ENCODE measurements at regions not wholly inside any gene's neighbourhood (a gene's known extent, or its start where the extent isn't known, plus 50 kb on each side); places are given as distances from the start of the nearest gene placed in this dataset.

- Mint-ChIP-seq H3K27me3 (ENCODE audit: low read depth) (peaks cover 10% of the 10 kb centered on the region), H3K27ac (no peak overlapping the region), H3K9me3 (no peaks in the 10 kb centered on the region), H3K4me3 (no peak overlapping the region), H3K36me3 (ENCODE audit: low read depth) (no peaks in the 10 kb centered on the region), H3K4me1 (ENCODE audit: low read depth) (no peaks in the 10 kb centered on the region)
- DNase-seq: no peak
- intact Hi-C loops (cut with micrococcal nuclease): no loop called here
- CTCF ChIA-PET: no interaction called here
These were observed 74.4 kb upstream of the GALNT9 start for GRCh38 chr12:132403636-132404434.

DNA sequence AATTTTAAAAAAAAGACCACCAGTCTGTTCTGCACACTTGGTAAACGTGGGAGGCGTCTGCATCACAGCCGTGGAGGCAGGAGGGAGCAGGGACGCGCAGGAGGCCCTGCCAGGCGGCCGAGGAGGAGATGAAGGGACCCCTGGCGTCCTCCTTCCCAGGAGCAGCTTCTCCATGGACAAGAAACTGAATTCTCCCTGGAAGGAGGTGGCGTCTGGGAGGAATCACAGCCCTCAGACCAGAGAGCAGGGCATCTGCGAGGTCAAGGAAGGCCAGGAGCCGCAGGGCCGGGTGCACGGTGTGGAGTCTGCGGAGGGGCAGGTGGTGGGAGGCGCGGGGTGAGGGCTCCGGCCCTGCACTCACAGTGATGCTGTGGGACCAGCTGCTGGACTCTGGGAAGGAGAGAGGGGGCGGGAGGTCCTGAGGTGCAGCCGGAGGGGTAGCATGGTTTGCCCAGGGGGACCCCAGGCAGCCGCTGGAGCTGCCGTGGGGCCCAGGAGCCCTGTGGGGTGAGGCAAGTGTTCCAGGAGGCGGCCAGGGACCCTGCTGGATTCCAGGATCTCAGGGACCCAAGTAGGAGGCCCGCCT, 73.5 kb upstream of the GALNT9 start:
- intact Hi-C loops (cut with micrococcal nuclease): no loop called here
- CTCF ChIA-PET: no interaction called here
- no peak overlapping the region for H3K27ac Mint-ChIP-seq
- no peak overlapping the region for H3K4me3 Mint-ChIP-seq
- peaks cover 18% of the 10 kb centered on the region for H3K27me3 Mint-ChIP-seq (ENCODE audit: low read depth)
- H3K9me3 Mint-ChIP-seq: no peaks in the 10 kb centered on the region
- H3K4me1 Mint-ChIP-seq (ENCODE audit: low read depth): no peaks in the 10 kb centered on the region
- no peak for DNase-seq
- H3K36me3 Mint-ChIP-seq (ENCODE audit: low read depth): no peaks in the 10 kb centered on the region

- no peak for DNase-seq
- Mint-ChIP-seq H3K27ac (no peak overlapping the region), H3K4me1 (ENCODE audit: low read depth) (no peaks in the 10 kb centered on the region), H3K36me3 (ENCODE audit: low read depth) (no peaks in the 10 kb centered on the region), H3K4me3 (no peak overlapping the region), H3K27me3 (ENCODE audit: low read depth) (peaks cover 20% of the 10 kb centered on the region), H3K9me3 (no peaks in the 10 kb centered on the region)
- intact Hi-C loops (cut with micrococcal nuclease): no loop called here
- CTCF ChIA-PET: no interaction called here
These were observed 72.6 kb upstream of the GALNT9 start for GRCh38 chr12:132401982-132402381.

DNA sequence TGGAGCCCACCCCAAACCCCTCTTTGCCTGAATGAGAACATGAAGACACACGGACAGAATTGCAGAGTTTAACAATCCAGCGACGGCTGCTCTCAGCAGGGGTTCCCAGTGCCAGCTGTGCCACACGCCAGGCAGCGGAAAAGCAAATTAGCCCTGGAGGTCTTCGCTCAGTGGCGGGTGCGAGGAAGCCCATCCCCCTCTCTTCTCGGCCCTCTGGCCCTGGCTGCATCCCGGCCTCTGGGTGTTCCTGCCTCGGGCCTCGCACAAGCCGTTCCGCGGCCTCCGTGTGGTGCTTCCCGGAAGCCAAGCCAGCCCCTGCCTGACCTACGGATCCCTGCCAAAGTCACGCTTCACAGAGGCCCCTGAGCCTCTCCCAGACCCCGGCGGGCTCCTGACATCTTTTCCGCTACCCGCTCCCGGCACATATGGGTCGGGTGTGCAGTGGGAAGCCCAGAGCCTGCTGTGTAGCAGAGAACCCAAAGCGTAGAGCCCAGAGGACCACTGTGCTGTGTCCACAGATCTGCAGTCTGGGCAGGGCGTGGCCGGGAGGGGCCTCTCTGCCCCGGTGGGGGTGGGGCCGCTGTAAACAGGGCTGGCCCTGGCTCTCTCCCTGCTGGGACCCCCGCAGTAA, 70.7 kb upstream of the GALNT9 start:
- no peaks in the 10 kb centered on the region for H3K36me3 Mint-ChIP-seq (ENCODE audit: low read depth)
- no peak overlapping the region for H3K4me3 Mint-ChIP-seq
- H3K27me3 Mint-ChIP-seq (ENCODE audit: low read depth): peaks cover 20% of the 10 kb centered on the region
- no peak overlapping the region for H3K27ac Mint-ChIP-seq
- H3K4me1 Mint-ChIP-seq (ENCODE audit: low read depth): no peaks in the 10 kb centered on the region
- intact Hi-C loops (cut with micrococcal nuclease): no loop called here
- DNase-seq: no peak
- CTCF ChIA-PET: no interaction called here
- H3K9me3 Mint-ChIP-seq: no peaks in the 10 kb centered on the region

DNA sequence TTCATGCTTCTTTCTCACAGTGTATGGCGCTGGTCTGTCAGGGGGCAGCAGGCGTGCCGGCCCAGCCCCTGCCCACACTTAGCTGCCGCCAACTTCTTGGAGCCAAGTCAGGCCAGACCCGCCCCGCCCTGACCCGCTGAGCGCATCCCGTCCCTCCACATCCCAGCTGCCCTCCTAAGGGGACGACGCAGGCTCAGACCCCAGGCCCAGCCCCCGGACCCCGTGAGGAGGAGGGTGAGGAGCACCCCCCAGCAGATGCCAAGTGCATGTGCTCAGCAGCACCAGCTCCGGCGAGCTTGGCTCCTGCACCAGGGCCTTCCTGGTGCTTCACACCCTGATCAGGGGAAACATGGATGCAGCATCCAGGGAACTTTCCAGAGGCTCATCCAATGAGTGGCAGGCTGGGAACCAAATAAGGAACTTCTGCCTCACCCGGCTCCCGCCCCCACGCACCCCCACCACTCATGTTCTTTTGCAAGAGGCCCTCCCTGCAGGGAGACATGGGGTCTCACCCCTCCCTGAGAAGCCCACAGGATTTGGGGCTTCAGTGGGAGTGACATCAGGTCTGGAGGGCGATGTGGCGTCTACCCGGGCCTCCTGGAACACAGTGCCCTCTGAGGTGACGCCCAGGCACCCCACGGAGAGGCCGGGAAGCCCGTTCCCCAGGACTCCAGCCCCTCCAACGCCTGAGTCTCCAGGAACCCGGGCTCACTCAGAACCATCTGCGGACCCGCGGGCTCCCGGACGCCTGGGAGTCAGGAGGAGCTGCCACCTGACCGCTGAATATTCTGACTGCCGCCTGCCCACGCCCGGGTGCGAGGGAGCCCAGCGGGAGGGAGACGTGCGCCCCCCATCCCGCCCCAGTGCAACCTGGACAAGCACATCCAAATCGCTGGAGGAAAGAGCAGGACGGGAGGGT, 70.0 kb upstream of the GALNT9 start:
- H3K27me3 Mint-ChIP-seq (ENCODE audit: low read depth): peaks cover 20% of the 10 kb centered on the region
- no peaks in the 10 kb centered on the region for H3K4me1 Mint-ChIP-seq (ENCODE audit: low read depth)
- peaks cover 3% of the 10 kb centered on the region for H3K9me3 Mint-ChIP-seq
- no peak for DNase-seq
- CTCF ChIA-PET: no interaction called here
- H3K36me3 Mint-ChIP-seq (ENCODE audit: low read depth): no peaks in the 10 kb centered on the region
- H3K27ac Mint-ChIP-seq: no peak overlapping the region
- intact Hi-C loops (cut with micrococcal nuclease): no loop called here
- no peak overlapping the region for H3K4me3 Mint-ChIP-seq

DNA sequence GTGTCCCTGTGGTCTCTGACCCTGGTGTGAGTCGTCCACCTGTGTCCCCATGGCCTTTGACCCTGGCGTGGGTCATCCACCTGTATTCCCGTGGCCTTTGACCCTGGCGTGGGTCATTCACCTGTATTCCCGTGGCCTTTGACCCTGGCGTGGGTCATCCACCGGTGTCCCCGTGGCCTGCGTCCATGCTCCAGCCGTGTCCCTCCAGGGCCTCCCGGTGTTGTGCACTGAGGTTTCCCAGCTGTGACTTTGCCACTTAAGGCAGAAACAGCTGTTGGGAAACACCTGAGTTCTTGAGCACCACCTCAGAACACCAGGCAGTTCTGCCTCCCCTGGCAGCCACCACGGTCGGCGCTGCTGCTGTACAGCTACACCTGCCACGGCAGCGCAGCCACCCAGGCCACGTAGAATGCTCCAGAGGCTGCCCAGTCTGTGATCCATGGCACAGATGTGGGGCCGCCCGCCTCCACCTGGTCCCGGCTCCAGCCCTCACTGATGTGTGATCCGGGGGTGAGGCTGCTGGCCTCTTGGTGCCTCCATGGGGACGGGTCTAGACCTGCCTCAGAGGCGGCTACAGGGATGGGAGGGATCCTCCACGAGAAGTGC, 69.1 kb upstream of the GALNT9 start:
- Mint-ChIP-seq H3K27me3 (ENCODE audit: low read depth) (peaks cover 18% of the 10 kb centered on the region), H3K4me1 (ENCODE audit: low read depth) (no peaks in the 10 kb centered on the region), H3K36me3 (ENCODE audit: low read depth) (no peaks in the 10 kb centered on the region), H3K4me3 (no peak overlapping the region), H3K27ac (no peak overlapping the region), H3K9me3 (peaks cover 3% of the 10 kb centered on the region)
- DNase-seq: no peak
- CTCF ChIA-PET: no interaction called here
- intact Hi-C loops (cut with micrococcal nuclease): no loop called here

DNA sequence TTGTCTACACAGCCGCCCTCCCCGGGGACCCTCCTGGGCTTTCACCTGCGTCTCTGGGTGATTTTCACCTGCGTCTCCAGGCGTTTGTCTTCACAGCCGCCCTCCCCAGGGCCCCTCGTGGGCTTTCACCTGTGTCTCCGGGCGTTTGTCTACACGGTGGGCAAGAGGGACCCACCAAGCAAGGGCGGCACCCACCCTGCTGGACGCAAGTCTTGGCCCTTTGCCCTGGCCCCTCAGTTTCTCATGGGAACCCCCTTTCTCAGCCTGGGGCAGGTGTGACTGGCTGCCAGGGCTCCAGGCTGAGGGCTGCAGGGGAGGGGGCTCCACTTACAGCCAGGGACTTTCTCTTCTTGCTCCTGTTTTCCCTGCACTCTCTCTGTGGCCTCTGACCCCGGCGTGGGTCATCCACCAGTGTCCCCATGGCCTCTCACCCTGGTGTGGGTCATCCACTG, 68.6 kb upstream of the GALNT9 start:
- no peaks in the 10 kb centered on the region for H3K4me1 Mint-ChIP-seq (ENCODE audit: low read depth)
- H3K27me3 Mint-ChIP-seq (ENCODE audit: low read depth): peaks cover 15% of the 10 kb centered on the region
- CTCF ChIA-PET: no interaction called here
- DNase-seq: no peak
- H3K4me3 Mint-ChIP-seq: no peak overlapping the region
- intact Hi-C loops (cut with micrococcal nuclease): no loop called here
- peaks cover 3% of the 10 kb centered on the region for H3K9me3 Mint-ChIP-seq
- no peaks in the 10 kb centered on the region for H3K36me3 Mint-ChIP-seq (ENCODE audit: low read depth)
- no peak overlapping the region for H3K27ac Mint-ChIP-seq

DNA sequence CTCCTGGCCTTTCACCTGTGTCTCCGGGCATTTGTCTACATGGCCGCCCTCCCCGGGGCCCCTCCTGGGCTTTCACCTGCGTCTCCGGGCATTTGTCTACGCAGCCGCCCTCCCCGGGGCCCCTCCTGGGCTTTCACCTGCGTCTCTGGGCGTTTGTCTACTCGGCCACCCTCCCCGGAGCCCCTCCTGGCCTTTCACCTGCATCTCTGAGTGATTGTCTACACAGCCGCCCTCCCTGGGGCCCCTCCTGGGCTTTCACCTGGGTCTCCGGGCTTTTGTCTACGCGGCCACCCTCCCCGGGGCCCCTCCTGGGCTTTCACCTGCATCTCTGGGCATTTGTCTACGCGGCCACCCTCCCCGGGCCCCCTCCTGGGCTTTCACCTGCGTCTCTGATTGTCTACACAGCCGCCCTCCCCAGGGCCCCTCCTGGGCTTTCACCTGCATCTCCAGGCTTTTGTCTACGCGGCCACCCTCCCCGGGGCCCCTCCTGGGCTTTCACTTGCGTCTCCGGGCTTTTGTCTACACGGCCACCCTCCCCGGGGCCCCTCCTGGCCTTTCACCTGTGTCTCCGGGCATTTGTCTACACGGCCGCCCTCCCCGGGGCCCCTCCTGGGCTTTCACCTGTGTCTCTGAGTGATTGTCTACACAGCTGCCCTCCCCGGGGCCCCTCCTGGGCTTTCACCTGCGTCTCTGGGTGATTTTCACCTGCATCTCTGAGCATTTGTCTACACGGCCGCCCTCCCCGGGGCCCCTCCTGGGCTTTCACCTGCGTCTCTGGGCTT, 68.0 kb upstream of the GALNT9 start:
- Mint-ChIP-seq H3K27ac (no peak overlapping the region), H3K4me1 (ENCODE audit: low read depth) (no peaks in the 10 kb centered on the region), H3K27me3 (ENCODE audit: low read depth) (peaks cover 15% of the 10 kb centered on the region), H3K4me3 (no peak overlapping the region), H3K9me3 (peaks cover 3% of the 10 kb centered on the region), H3K36me3 (ENCODE audit: low read depth) (no peaks in the 10 kb centered on the region)
- intact Hi-C loops (cut with micrococcal nuclease): no loop called here
- DNase-seq: no peak
- CTCF ChIA-PET: interaction anchor here (0.7 kb wide), 1 partner anchor 16 kb away, joined by 3 read pairs; no protein-coding TSS in a partner anchor

- intact Hi-C loops (cut with micrococcal nuclease): no loop called here
- no peak overlapping the region for H3K4me3 Mint-ChIP-seq
- H3K27me3 Mint-ChIP-seq (ENCODE audit: low read depth): peaks cover 15% of the 10 kb centered on the region
- peaks cover 3% of the 10 kb centered on the region for H3K9me3 Mint-ChIP-seq
- no peak for DNase-seq
- H3K4me1 Mint-ChIP-seq (ENCODE audit: low read depth): no peaks in the 10 kb centered on the region
- H3K27ac Mint-ChIP-seq: no peak overlapping the region
- CTCF ChIA-PET: interaction anchor here (0.7 kb wide), 1 partner anchor 16 kb away, joined by 3 read pairs; no protein-coding TSS in a partner anchor
- no peaks in the 10 kb centered on the region for H3K36me3 Mint-ChIP-seq (ENCODE audit: low read depth)
These were observed 67.3 kb upstream of the GALNT9 start for GRCh38 chr12:132396657-132397056.

DNA sequence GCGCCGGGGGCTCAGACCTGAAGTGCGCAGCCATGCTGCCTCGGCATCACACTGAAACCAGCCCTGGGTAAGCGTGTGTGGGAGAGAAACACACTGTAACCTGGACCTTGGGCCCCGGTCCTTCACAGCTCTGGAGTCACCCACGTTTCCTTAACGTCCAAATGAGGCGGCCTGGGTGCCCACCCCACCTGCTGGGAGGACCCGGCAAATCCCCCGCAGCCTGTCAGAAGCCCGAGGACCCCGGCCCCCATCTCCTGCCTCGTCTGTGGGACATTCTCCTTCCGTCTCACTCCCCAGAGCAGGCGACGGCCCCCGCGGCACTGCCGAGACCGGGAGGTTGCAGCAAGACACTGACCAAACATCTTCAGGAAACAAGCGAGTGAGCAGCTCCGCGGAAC, 66.5 kb upstream of the GALNT9 start:
- Mint-ChIP-seq H3K4me1 (ENCODE audit: low read depth) (no peaks in the 10 kb centered on the region), H3K4me3 (no peak overlapping the region), H3K27ac (no peak overlapping the region), H3K36me3 (ENCODE audit: low read depth) (no peaks in the 10 kb centered on the region), H3K9me3 (peaks cover 3% of the 10 kb centered on the region), H3K27me3 (ENCODE audit: low read depth) (peaks cover 15% of the 10 kb centered on the region)
- CTCF ChIA-PET: no interaction called here
- intact Hi-C loops (cut with micrococcal nuclease): no loop called here
- no peak for DNase-seq

DNA sequence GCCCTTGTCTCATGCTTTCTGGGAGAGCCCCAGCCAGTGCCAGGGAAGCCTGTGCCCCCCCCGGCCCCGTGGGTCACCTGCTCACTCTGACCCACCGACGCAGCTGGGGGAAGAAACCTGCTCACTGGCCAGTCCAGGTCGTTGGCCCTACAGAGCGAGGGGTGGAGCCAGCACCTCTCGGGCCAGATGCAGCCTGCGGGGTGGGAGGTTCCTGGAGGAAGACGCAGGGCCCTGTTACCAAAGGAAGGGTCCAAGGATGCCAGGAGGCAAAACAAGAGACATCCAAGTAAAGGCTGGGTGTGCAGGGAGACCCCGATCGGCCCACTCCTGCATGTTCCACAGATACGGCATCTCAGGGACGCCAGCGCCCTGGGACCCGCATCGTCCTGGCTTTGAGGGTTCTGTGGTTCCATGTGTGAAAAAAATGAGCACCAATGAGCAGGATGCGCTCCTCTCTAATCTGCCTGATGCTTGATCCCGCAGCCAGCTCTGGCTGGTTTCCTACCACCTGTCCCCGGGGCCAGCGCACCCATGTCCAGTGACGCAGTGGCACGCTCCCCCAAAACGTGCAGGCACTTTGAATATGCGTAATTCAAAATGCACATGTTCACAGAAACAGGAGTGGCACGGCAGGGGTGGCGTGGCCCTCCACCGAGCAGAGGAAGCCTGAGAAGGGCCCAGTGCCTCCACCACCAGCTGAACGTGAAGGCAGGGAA, 66.0 kb upstream of the GALNT9 start:
- DNase-seq: no peak
- Mint-ChIP-seq H3K27me3 (ENCODE audit: low read depth) (peaks cover 13% of the 10 kb centered on the region), H3K4me1 (ENCODE audit: low read depth) (no peaks in the 10 kb centered on the region), H3K4me3 (no peak overlapping the region), H3K36me3 (ENCODE audit: low read depth) (no peaks in the 10 kb centered on the region), H3K27ac (no peak overlapping the region), H3K9me3 (peaks cover 3% of the 10 kb centered on the region)
- intact Hi-C loops (cut with micrococcal nuclease): no loop called here
- CTCF ChIA-PET: interaction anchor here (0.5 kb wide), 1 partner anchor 200 kb away, joined by 3 read pairs; no protein-coding TSS in a partner anchor

Data from activated naive CD4-positive, alpha-beta T cell treated with anti-CD3 and anti-CD28 coated beads for 36 hours (primary cell).